ENCODE measurements at regions not wholly inside any gene's neighbourhood (a gene's known extent, or its start where the extent isn't known, plus 50 kb on each side); places are given as distances from the start of the nearest gene placed in this dataset.

- H3K27ac Mint-ChIP-seq: no peak overlapping the region
- peaks cover 0 to 6% (median under 1%) of the 10 kb centered on the region in 8 donors for H3K9me3 Mint-ChIP-seq
- no peaks in the 10 kb centered on the region for H3K27me3 Mint-ChIP-seq
Measured at GRCh38 chr3:25350725-25351114, 77.3 kb upstream of the RARB start.

DNA sequence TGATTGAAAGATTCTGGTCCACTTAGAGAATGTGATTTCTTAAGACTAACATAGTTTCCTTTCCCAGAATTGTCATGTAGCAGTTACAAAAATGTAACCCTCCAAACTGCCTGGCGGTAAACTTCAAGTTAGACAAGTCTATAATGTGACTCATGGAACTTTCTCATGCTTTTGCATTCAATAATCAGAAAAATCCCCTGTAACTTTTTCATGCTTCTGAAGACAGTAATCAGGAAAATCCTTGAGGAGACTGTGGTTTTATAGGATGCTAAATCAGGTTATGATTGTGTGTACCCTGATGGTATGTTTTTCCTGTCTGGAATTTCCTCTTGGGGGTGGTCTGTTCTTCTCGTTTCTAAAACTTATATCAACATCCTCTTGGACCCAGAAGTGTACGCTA lies 74.0 kb upstream of the RARB start:
- Mint-ChIP-seq H3K9me3 (peaks cover 0 to 7% (median 3%) of the 10 kb centered on the region in 8 donors), H3K27ac (no peak overlapping the region), H3K36me3 (no peaks in the 10 kb centered on the region), H3K4me3 (no peak overlapping the region), H3K4me1 (no peaks in the 10 kb centered on the region), H3K27me3 (no peaks in the 10 kb centered on the region)
- intact Hi-C loops (cut with micrococcal nuclease): no loop called here
- Histone ChIP-seq H3K36me3 (ENCODE audit: insufficient read depth, low read length) (no peaks in the 10 kb centered on the region), H3K27ac (ENCODE audit: low read depth, low read length) (no peak overlapping the region), H3K4me1 (ENCODE audit: insufficient read depth, low read length) (no peaks in the 10 kb centered on the region), H3K27me3 (ENCODE audit: insufficient read depth, low read length) (no peaks in the 10 kb centered on the region), H3K9me3 (ENCODE audit: control insufficient read depth in 1 of 2, low read length in 2 of 2) (no peaks in the 10 kb centered on the region), H3K4me3 (ENCODE audit: low read length in 2 of 2) (no peak overlapping the region)
- POLR2A ChIA-PET (ENCODE audit: partially characterized antibody): no interaction called here
- no peak for DNase-seq
- CTCF ChIA-PET (ENCODE audit: partially characterized antibody): no interaction called here

More at GRCh38 chr3:25350725-25351114, 77.3 kb upstream of the RARB start:
- ChIA-PET POLR2A (ENCODE audit: partially characterized antibody) (no interaction called here), CTCF (ENCODE audit: partially characterized antibody) (no interaction called here)
- H3K4me1 ChIP-seq (ENCODE audit: insufficient read depth, low read length): no peaks in the 10 kb centered on the region
- H3K4me3 ChIP-seq (ENCODE audit: low read length in 2 of 2): no peak overlapping the region
- H3K27ac ChIP-seq (ENCODE audit: low read depth, low read length): no peak overlapping the region
- intact Hi-C loops (cut with micrococcal nuclease): no loop called here
- H3K36me3 ChIP-seq (ENCODE audit: insufficient read depth, low read length): no peaks in the 10 kb centered on the region
- Mint-ChIP-seq H3K4me1 (no peaks in the 10 kb centered on the region), H3K36me3 (no peaks in the 10 kb centered on the region), H3K4me3 (no peak overlapping the region)
- DNase-seq: no peak
- no peaks in the 10 kb centered on the region for H3K9me3 ChIP-seq (ENCODE audit: control insufficient read depth in 1 of 2, low read length in 2 of 2)
- no peaks in the 10 kb centered on the region for H3K27me3 ChIP-seq (ENCODE audit: insufficient read depth, low read length)

GRCh38 chr3:25355034-25355885 lies 72.8 kb upstream of the RARB start:
- CTCF ChIA-PET (ENCODE audit: partially characterized antibody): no interaction called here

GRCh38 chr3:25355998-25356397 lies 72.1 kb upstream of the RARB start:
- no peaks in the 10 kb centered on the region for H3K36me3 ChIP-seq (ENCODE audit: insufficient read depth, low read length)
- Mint-ChIP-seq H3K36me3 (no peaks in the 10 kb centered on the region), H3K27me3 (no peaks in the 10 kb centered on the region), H3K27ac (no peak overlapping the region), H3K4me3 (no peak overlapping the region), H3K4me1 (no peaks in the 10 kb centered on the region), H3K9me3 (peaks cover 0 to 7% (median 4%) of the 10 kb centered on the region in 8 donors)
- no peaks in the 10 kb centered on the region for H3K4me1 ChIP-seq (ENCODE audit: insufficient read depth, low read length)
- H3K27ac ChIP-seq (ENCODE audit: low read depth, low read length): no peak overlapping the region
- no peaks in the 10 kb centered on the region for H3K9me3 ChIP-seq (ENCODE audit: control insufficient read depth in 1 of 2, low read length in 2 of 2)
- ChIA-PET CTCF (ENCODE audit: partially characterized antibody) (no interaction called here), POLR2A (ENCODE audit: partially characterized antibody) (no interaction called here)
- no peak overlapping the region for H3K4me3 ChIP-seq (ENCODE audit: low read length in 2 of 2)
- no peak for DNase-seq
- intact Hi-C loops (cut with micrococcal nuclease): no loop called here
- no peaks in the 10 kb centered on the region for H3K27me3 ChIP-seq (ENCODE audit: insufficient read depth, low read length)

More at GRCh38 chr3:25355034-25355885, 72.8 kb upstream of the RARB start:
- Mint-ChIP-seq H3K4me3 (no peak overlapping the region), H3K9me3 (peaks cover 0 to 7% (median 4%) of the 10 kb centered on the region in 8 donors), H3K27me3 (no peaks in the 10 kb centered on the region), H3K4me1 (no peaks in the 10 kb centered on the region), H3K36me3 (no peaks in the 10 kb centered on the region), H3K27ac (no peak overlapping the region)
- no peak for DNase-seq
- intact Hi-C loops (cut with micrococcal nuclease): no loop called here
- Histone ChIP-seq H3K4me3 (ENCODE audit: low read length in 2 of 2) (no peak overlapping the region), H3K9me3 (ENCODE audit: control insufficient read depth in 1 of 2, low read length in 2 of 2) (no peaks in the 10 kb centered on the region), H3K27ac (ENCODE audit: low read depth, low read length) (no peak overlapping the region), H3K36me3 (ENCODE audit: insufficient read depth, low read length) (no peaks in the 10 kb centered on the region), H3K4me1 (ENCODE audit: insufficient read depth, low read length) (no peaks in the 10 kb centered on the region), H3K27me3 (ENCODE audit: insufficient read depth, low read length) (no peaks in the 10 kb centered on the region)
- POLR2A ChIA-PET (ENCODE audit: partially characterized antibody): no interaction called here

GRCh38 chr3:25362118-25362517 lies 65.9 kb upstream of the RARB start:
- Mint-ChIP-seq H3K4me3 (no peak overlapping the region), H3K27ac (no peak overlapping the region), H3K27me3 (no peaks in the 10 kb centered on the region), H3K4me1 (no peaks in the 10 kb centered on the region), H3K36me3 (no peaks in the 10 kb centered on the region), H3K9me3 (peaks cover 0 to 13% (median 4%) of the 10 kb centered on the region in 8 donors)
- H3K27ac ChIP-seq (ENCODE audit: low read depth, low read length): no peak overlapping the region
- intact Hi-C loops (cut with micrococcal nuclease): no loop called here
- POLR2A ChIA-PET (ENCODE audit: partially characterized antibody): no interaction called here
- H3K4me3 ChIP-seq (ENCODE audit: low read length in 2 of 2): no peak overlapping the region
- no peak for DNase-seq
- no peaks in the 10 kb centered on the region for H3K4me1 ChIP-seq (ENCODE audit: insufficient read depth, low read length)
- no peaks in the 10 kb centered on the region for H3K9me3 ChIP-seq (ENCODE audit: control insufficient read depth in 1 of 2, low read length in 2 of 2)
- CTCF ChIA-PET (ENCODE audit: partially characterized antibody): no interaction called here
- no peaks in the 10 kb centered on the region for H3K36me3 ChIP-seq (ENCODE audit: insufficient read depth, low read length)
- no peaks in the 10 kb centered on the region for H3K27me3 ChIP-seq (ENCODE audit: insufficient read depth, low read length)

DNA sequence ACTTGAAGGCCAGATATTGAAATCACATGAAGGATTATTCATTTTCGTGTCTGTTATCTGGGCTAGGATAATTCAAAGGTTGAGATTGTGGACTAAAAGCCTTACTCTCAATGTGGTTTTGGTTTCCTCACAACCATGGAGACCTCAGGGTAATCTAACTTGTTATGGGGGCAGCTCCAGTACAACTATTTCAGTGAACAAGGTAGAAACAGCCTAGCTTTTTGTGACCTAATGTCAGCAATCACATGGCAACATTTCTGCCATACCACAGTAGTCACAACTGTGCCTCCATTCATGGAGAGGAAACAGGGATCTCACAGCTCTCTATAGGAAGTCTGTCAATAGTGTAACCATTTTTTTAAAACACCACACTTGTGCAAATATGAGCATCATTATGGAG lies 62.4 kb upstream of the RARB start:
- no peak for DNase-seq
- no peaks in the 10 kb centered on the region for H3K36me3 Mint-ChIP-seq
- no peaks in the 10 kb centered on the region for H3K27me3 Mint-ChIP-seq
- Histone ChIP-seq H3K4me3 (ENCODE audit: low read length in 2 of 2) (no peak overlapping the region), H3K36me3 (ENCODE audit: insufficient read depth, low read length) (no peaks in the 10 kb centered on the region), H3K4me1 (ENCODE audit: insufficient read depth, low read length) (no peaks in the 10 kb centered on the region), H3K27me3 (ENCODE audit: insufficient read depth, low read length) (no peaks in the 10 kb centered on the region), H3K9me3 (ENCODE audit: control insufficient read depth in 1 of 2, low read length in 2 of 2) (no peaks in the 10 kb centered on the region), H3K27ac (ENCODE audit: low read depth, low read length) (no peak overlapping the region)
- peaks cover 0 to 7% (median 2%) of the 10 kb centered on the region in 8 donors for H3K9me3 Mint-ChIP-seq
- H3K27ac Mint-ChIP-seq: no peak overlapping the region
- ChIA-PET CTCF (ENCODE audit: partially characterized antibody) (no interaction called here), POLR2A (ENCODE audit: partially characterized antibody) (no interaction called here)
- intact Hi-C loops (cut with micrococcal nuclease): no loop called here
- no peaks in the 10 kb centered on the region for H3K4me1 Mint-ChIP-seq
- no peak overlapping the region for H3K4me3 Mint-ChIP-seq

DNA sequence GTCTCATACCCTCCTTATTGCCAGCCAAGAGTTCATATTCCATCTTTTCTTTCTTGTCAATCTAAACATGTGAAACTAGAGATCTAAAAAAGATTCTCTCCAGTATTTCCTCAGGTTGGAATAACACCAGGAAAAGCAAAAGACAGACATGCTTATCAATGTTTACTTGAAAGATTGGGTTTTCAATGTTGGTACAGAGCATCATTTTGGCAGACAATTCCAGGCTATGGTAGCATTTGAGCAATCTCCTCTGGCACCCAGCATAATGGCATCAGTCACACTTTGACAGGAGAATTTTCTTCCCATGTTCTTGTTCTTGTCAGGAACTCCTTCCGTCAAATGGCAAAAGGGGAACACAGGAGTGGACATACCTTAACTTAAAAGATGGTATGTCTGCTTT lies 61.0 kb upstream of the RARB start:
- peaks cover 0 to 6% (median 2%) of the 10 kb centered on the region in 8 donors for H3K9me3 Mint-ChIP-seq
- H3K27me3 Mint-ChIP-seq: no peaks in the 10 kb centered on the region
- H3K4me1 Mint-ChIP-seq: no peaks in the 10 kb centered on the region
- ChIA-PET POLR2A (ENCODE audit: partially characterized antibody) (no interaction called here), CTCF (ENCODE audit: partially characterized antibody) (no interaction called here)
- intact Hi-C loops (cut with micrococcal nuclease): no loop called here
- Histone ChIP-seq H3K4me1 (ENCODE audit: insufficient read depth, low read length) (no peaks in the 10 kb centered on the region), H3K27ac (ENCODE audit: low read depth, low read length) (no peak overlapping the region), H3K4me3 (ENCODE audit: low read length in 2 of 2) (no peak overlapping the region), H3K36me3 (ENCODE audit: insufficient read depth, low read length) (no peaks in the 10 kb centered on the region), H3K9me3 (ENCODE audit: control insufficient read depth in 1 of 2, low read length in 2 of 2) (no peaks in the 10 kb centered on the region), H3K27me3 (ENCODE audit: insufficient read depth, low read length) (no peaks in the 10 kb centered on the region)
- no peaks in the 10 kb centered on the region for H3K36me3 Mint-ChIP-seq
- H3K4me3 Mint-ChIP-seq: no peak overlapping the region
- no peak for DNase-seq
- no peak overlapping the region for H3K27ac Mint-ChIP-seq
